HT-29 (cell line): ENCODE measurements at regions not wholly inside any gene's neighbourhood (a gene's known extent, or its start where the extent isn't known, plus 50 kb on each side); places are given as distances from the start of the nearest gene placed in this dataset.

Experiments
- DNase-seq: peaks from one replicate; pipeline ENCODE4 v3.0.0-alpha.2; 2015; ENCODE audit warnings: low spot score

- DNase-seq = no peak
Observed at GRCh38 chr16:85187886-85188285, 75.6 kb upstream of the CIBAR2 start.

GRCh38 chr16:85188822-85189672, 76.8 kb upstream of the CIBAR2 start:
- no peak for DNase-seq

- no peak for DNase-seq
Observed at GRCh38 chr16:85190572-85190971, 78.3 kb upstream of the CIBAR2 start.

DNA sequence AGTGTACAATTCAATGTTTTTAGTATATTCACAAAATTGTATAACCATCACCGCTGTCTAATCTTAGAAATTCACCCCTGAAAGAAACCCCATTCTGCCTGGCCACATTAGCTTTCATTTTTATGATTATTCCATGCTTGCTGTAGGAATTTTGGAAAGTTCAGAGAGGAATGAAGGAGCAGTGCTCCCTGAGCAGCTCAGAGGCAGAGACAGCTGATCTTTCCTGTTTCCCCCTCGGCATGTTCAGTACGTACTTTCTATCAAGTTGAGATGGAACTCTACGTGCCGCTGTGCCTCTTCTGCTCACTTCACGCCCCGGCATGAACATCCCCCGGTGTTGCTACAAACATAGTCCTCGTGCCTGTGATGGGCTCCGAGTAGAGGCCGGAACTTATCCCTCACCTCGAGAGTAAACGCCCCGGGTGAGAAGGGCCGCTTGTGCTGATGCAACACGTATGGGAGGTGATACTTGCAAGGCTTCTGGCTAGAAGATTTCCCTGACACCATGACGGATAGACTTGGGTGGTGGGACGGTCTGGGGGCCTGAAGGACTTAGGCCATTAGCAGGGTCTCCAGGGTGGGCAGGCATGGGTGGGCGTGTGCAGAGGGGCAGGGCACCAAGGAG, 79.2 kb upstream of the CIBAR2 start:
- no peak for DNase-seq

DNA sequence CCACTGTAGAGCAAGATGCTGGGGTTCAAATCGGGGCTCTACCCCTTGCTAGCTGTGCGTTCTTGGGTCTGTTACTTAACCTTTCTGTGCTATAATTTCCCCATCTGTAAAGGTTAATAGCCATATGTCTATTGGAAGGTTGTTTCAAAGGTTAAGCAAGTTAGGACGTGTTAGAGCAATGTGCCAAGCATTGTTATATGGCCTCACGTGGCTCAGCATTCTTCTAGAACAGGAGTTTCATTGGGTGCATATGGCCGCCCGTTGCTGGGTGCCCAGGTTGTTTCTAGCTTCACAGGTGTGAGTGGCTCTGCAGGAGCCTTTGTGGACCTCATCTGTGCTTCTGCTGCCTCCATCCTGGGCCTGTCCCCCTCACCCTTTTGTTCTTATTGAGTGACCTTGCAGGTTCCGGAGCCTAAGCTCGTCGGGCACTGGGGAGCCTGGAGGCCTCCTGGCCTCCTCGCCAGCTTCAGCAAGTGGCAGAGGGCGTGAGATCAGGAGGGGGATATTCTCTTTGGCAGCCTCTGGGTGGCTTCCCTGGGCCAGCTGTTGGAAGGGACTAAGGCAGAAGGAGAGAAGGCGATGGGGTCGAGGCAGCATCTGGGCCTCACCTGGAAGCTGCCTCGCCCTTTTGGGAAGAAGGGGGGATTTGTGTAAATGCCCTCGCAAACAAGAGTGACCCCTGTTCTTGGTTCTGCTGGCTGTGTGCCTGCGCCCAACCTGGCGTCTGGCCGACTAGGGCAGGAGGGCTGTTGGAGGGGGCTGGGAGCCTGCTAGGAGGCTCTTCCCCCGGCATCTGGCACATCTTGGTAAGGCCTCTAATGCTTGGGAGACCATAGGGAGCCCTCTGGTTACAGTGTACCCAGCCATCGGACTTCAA, 80.2 kb upstream of the CIBAR2 start:
- DNase-seq = no peak

GRCh38 chr16:85193115-85193493, 80.8 kb upstream of the CIBAR2 start:
- no peak for DNase-seq

- no peak for DNase-seq
Observed at GRCh38 chr16:85193876-85194275, 81.6 kb upstream of the CIBAR2 start.

DNA sequence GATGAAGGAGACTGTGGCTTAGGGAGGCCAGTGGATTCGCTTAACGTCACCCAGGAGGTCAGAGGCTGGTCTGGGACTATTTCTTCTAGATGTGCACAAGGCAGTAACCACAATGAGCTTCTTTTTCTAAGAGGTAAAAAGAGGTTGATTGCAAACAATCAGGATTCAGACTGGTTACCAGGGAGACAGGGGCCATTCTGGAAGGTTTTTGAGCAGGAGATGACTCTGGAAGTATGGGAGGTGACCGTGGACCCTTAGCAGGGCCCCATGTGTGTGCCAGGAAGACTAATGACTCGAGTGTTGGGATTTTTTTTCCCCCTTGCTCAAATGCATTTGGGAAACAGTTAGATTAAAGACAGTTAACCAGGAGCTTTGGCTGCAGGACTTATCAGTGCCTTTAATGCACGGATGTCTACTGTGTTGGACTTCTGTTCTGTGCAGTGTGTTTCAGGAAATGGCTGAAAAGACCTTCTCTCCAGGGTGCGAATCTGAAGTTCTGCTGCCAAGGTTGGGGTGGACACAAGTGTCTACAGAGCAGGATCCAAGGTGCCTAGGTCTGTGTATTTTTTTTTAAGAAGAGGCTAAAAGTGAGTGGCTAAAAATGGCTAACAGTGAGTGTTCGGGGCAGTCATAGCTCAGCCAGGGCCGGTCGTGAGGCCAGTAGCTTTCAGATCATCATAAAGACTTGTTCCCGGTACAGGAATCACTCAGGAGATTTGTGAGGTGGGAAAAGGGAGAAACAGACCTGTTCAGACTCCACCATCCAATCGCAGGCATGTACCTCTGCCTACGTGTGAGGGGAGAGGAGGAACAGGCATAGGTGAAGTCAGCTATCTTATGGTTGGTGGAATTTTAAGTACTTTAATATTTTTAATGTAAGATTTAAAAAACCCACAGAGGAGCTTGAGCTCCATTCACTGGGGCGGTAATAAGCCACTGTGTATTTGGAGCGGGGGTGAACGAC, 82.3 kb upstream of the CIBAR2 start:
- no peak for DNase-seq

DNA sequence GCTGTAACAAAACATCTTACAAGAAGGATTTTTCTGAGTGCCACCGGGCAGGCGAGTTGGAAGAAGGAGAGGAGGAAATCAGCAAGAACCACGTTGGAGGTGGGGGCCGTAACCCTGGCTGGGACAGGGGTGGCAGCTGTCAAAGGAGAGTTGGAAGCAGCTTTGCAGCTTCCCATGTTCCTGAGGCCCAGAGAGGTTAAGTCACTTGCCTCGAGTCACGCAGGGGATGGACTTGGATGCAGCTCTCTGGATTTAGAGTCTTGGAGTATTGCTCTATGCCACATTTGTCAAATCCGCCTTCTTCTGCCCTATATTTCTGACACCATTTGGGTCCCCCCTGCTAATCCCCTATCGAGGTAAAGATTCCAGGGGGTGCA, 83.0 kb upstream of the CIBAR2 start:
- DNase-seq = no peak

- no peak for DNase-seq
Observed at GRCh38 chr16:85195900-85196772, 83.9 kb upstream of the CIBAR2 start.

DNA sequence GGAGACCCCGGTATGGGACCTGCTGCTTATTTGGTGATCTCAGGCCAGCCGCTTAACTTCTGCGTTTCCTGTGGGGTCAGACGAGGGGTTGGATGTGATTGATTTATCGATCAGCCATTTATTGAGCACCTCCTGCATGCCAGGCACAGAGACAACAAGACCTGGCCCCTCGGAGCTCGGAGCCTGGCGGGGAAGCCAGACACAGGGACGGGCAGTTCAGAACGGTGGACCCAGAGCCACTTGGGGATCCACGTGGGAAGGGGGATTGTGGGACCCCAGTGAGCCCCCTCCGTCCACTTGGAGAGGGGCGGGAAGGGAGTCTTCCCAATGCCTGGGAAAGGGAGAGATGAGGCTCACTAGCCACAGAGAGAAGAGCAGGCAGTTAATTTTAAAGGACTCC, 84.7 kb upstream of the CIBAR2 start:
- no peak for DNase-seq

- no peak for DNase-seq
Observed at GRCh38 chr16:85197611-85198566, 85.6 kb upstream of the CIBAR2 start.

- no peak for DNase-seq
Observed at GRCh38 chr16:85199069-85199725, 86.9 kb upstream of the CIBAR2 start.

- no peak for DNase-seq
Observed at GRCh38 chr16:85199880-85200279, 87.6 kb upstream of the CIBAR2 start.

DNA sequence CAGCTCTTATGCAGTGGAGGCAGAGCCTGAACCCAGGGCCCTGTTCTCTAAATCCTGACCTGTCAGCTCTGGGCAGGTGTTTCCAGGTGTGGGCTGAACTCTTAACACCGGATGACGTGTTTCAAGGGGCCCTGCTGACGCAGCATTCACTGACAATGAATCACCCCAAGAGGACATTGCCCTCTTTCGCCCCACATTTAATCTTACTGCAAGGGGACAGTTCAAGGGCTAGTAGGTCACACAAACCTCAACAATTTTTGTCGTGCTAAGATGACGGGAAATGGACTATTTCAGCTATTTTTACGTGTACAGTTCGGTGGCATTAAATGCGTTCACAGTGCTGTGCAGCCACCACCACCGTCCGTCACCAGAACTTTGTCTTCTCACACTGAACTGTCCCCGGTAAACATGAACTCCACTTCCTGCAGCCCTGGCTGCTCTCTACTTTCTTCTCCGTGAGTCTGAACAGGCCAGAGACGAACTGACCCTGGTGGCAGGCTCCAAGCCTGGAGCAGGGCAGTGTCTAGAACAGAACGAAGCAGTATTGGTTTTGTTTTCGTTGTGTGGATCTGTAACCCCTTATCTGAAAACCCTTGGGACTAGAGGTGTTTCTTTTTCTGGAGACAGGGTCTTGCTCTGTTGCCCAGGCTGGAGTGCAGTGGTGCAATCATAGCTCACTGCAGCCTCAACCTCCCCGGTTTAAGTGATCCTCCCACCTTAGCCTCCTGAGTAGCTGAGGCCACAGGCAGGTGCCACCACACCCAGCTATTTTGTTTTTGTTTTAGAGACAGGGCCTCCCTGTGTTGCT, 88.4 kb upstream of the CIBAR2 start:
- peak; percentile 16 for DNase-seq

DNA sequence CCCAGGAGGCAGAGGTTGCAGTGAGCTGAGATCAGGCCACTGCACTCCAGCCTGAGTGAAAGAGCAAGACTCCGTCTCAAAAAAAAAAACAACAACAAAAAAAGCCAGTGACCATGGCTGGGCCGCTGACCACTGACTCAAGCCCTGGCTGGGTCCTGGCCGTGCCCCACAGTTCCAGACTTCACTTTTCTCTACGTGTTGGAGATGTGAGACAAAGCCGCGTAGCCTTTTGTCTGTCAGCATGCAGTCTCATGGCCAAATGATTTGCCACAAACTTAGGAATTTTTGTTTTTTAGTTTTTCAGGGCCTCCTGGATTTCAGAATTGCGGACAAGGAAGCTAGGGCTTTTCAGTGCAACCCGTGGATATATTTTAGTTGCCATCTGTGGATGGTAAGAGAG, 89.3 kb upstream of the CIBAR2 start:
- DNase-seq = no peak

GRCh38 chr16:85202051-85202601, 89.9 kb upstream of the CIBAR2 start:
- DNase-seq = no peak
